HG03103 (cell line): ENCODE measurements at regions not wholly inside any gene's neighbourhood (a gene's known extent, or its start where the extent isn't known, plus 50 kb on each side); places are given as distances from the start of the nearest gene placed in this dataset.
"Not testable (repeated sequence)": the region's sequence is repeated elsewhere in the genome, so short reads cannot be mapped to it uniquely, and the experiment has no call there.

Source experiments
- ATAC-seq: cut with Tn5 transposase; IDR thresholded peaks from one replicate; pipeline ENCODE4 v1.9.1; 2021; ENCODE audit warnings: low read depth; ENCODE audit not compliant: unreplicated experiment

GRCh38 chr22:25448435-25449051 lies 115.9 kb upstream of the GRK3 start:
- no peak for ATAC-seq

- ATAC-seq: no peak
Measured at GRCh38 chr22:25449781-25450317, 114.6 kb upstream of the GRK3 start.

- no peak for ATAC-seq
Measured at GRCh38 chr22:25451480-25452114, 112.9 kb upstream of the GRK3 start.

GRCh38 chr22:25452116-25452700 lies 112.3 kb upstream of the GRK3 start:
- ATAC-seq: no peak

- ATAC-seq: no peak
Measured at GRCh38 chr22:25453058-25453457, 111.4 kb upstream of the GRK3 start.

GRCh38 chr22:25453557-25453956 lies 110.9 kb upstream of the GRK3 start:
- ATAC-seq: no peak

GRCh38 chr22:25456300-25457043 lies 108.0 kb upstream of the GRK3 start:
- ATAC-seq: not testable (repeated sequence)

- ATAC-seq: not testable (repeated sequence)
Measured at GRCh38 chr22:25458631-25459030, 105.8 kb upstream of the GRK3 start.

GRCh38 chr22:25460682-25461081 lies 103.8 kb upstream of the GRK3 start:
- ATAC-seq: not testable (repeated sequence)

GRCh38 chr22:25461301-25461700 lies 103.2 kb upstream of the GRK3 start:
- no peak for ATAC-seq

- ATAC-seq: not testable (repeated sequence)
Measured at GRCh38 chr22:25462474-25463346, 101.8 kb upstream of the GRK3 start.

GRCh38 chr22:25463347-25463628 lies 101.2 kb upstream of the GRK3 start:
- ATAC-seq: not testable (repeated sequence)

- not testable (repeated sequence) for ATAC-seq
Measured at GRCh38 chr22:25464326-25464725, 100.1 kb upstream of the GRK3 start.

- ATAC-seq: no peak
Measured at GRCh38 chr22:25465949-25466348, 98.5 kb upstream of the GRK3 start.

- no peak for ATAC-seq
Measured at GRCh38 chr22:25472382-25472781, 92.1 kb upstream of the GRK3 start.

GRCh38 chr22:25475257-25476022 lies 89.0 kb upstream of the GRK3 start:
- ATAC-seq: no peak

- ATAC-seq: no peak
Measured at GRCh38 chr22:25477358-25477757, 87.1 kb upstream of the GRK3 start.

GRCh38 chr22:25478111-25478510 lies 86.4 kb upstream of the GRK3 start:
- no peak for ATAC-seq

- no peak for ATAC-seq
Measured at GRCh38 chr22:25478528-25478927, 85.9 kb upstream of the GRK3 start.

- not testable (repeated sequence) for ATAC-seq
Measured at GRCh38 chr22:25480868-25481267, 83.6 kb upstream of the GRK3 start.
